GM18499 (cell line): ENCODE measurements at regions not wholly inside any gene's neighbourhood (a gene's known extent, or its start where the extent isn't known, plus 50 kb on each side); places are given as distances from the start of the nearest gene placed in this dataset.

Experiments used
- ATAC-seq: cut with Tn5 transposase; IDR thresholded peaks from one replicate; pipeline ENCODE4 v1.9.1; 2021; ENCODE audit warnings: moderate number of reproducible peaks; ENCODE audit not compliant: insufficient read depth, unreplicated experiment

DNA sequence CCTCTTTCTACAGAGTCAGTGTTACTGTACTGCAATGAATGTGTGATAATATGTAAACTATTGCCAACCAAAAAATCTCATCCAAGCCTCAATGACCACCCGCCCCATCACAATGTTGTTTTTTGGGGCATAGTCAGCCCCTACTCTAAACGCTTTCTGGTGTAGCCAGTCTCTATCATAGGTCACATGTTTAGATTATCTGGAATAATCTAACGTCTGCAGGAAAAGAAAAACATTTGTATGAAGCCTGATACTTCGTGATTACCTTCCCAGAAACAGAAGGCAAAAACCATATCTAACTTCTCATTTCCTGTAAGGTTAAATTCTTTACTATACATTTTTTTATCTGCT is 1331.8 kb upstream of the GBE1 start:
- no peak for ATAC-seq

DNA sequence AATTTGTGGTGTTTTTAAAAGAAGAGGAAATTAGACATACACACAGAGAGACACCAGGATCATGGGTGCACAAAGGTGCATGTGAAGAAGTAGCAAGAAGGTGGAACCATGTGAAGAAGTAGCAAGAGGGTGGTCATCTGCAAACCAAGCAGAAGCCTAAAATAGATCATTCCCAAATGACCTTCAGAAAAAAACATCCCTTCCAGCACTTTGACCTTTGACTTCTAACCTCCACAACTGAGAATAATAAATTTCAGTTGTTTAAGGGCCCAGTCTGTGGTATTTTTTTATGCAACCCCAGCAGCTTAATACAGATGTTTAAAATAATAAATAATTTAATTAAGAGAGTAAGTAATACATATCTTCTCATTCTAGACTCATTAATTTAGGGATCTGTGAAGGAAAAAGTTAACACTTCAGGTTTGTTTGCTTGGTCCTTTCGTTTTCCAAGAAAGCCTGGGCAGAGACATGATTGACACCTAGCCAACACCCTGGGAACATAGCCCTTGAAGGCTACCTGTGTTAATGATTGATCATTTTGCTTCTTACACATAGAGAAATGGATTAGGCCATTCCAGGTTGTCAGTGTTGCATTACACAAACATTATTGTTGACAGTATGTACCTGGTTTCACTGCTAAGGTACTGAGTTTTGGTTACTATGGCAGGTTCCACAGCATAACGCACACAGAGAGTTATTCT is 1331.2 kb upstream of the GBE1 start:
- ATAC-seq: no peak

DNA sequence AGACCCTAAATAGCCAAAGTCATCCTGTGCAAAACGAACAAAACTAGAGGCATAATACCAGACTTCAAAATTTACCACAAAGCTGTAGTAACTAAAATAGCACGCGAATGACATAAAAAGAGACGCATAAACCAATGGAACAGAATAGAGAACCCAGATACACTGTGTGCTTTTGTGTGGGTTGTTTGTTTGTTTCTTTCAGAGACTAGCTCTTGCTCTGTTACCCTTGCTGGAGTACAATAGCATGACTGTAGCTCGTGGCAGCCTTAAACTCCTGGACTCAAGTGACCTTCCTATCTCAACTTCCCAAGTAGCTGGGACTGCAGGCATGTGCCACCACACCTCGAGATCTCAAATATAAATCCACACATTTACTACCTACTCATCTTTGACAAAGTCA is 1314.6 kb upstream of the GBE1 start:
- ATAC-seq: no peak

DNA sequence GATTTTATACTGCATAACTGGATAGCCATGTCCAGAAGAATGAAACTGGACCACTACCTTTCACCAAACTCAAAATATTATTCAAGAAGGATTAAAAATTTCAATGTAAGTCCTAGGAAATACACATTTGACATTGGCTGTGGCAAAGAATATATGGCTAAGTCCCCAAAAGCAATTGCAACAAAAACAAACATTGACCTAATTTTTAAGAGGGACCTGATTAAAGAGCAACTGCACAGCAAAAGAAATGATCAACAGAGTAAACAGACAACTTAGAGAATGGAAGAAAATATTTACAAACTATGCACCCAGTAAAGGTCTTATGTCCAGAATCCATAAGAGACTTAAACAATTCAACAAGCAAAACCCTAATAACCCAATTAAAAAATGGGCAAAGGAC is 1313.0 kb upstream of the GBE1 start:
- ATAC-seq: no peak

DNA sequence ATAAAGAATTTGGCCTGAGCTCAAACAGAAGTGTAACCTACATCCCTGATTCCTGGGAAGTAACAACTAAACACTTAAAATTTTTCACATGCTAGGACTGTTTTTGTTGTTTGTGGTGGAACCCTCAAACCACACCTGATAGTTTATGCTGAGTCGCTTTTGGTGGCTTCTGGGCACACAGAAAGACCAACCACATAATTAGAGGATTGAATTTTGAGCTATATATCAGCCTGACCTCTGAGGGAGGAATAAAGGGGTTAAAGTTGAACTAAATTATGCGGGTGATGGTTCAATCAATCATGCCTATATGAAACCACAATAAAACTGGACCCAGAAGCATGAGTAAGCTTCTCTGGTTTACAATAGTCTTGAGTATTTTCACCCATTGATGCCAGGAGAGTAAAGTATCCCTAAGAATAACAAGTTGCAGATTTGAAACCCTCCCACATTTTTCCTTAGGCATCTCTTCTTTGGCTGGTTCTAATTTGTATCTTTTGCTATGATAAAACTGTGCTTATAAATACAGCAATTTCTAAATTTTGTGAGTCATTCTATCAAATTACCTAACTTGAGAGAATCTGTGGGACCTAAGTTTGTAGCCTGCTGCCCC is 1304.5 kb upstream of the GBE1 start:
- ATAC-seq: no peak

DNA sequence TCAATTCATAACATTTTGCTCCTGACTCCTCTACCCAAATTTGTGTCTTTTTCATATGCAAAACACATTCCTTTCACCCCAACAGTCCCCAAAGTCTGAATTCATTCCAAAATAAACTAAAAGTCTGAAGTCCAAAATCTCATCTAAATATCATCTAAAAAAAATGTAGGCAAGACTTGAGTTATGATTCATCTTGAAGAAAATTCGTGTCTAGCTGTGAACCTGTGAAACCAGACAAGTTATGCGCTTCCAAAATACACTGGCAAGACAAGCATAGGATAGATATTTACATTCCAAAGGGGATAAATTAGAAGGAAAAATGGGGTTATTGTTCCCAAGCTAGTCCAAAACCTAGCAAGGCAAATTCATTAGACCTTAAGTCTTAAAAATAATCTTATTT is 1302.0 kb upstream of the GBE1 start:
- no peak for ATAC-seq

DNA sequence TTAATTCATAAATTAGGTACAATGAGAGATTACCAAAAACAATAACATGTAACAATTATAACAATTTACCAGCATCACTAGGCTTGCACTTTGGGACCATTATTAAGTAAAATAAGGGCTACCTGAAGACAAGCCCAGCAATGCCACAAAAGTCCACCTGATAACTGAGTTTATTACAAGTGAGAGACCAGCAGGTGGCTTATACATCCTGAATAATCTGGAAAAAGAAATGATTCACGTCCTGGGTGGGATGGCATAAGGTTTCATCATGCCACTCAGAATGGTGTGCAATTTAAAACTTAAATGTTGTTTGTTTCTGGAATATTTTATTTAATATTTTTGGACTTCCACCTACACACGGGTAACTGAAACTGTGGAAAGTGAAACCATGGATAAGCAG is 1287.1 kb upstream of the GBE1 start:
- ATAC-seq: no peak

DNA sequence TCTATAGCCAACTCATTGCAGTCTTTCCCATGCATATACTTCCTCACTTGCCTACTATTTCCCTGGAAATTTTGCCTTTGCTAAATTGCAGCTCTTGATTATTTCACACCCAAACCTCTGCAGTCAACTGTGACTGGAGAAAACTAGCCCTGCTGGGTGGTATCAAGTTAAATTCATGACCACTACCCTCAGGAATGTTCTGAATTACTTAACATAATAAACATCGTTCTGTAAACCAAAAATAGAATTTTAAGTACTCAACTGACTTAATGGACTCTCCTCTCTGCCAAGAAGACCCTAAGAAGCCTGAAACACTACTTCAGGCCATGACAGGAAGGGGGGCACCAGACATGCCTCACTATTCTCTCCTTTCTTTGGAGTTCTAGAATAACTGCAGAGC is 1278.0 kb upstream of the GBE1 start:
- no peak for ATAC-seq

DNA sequence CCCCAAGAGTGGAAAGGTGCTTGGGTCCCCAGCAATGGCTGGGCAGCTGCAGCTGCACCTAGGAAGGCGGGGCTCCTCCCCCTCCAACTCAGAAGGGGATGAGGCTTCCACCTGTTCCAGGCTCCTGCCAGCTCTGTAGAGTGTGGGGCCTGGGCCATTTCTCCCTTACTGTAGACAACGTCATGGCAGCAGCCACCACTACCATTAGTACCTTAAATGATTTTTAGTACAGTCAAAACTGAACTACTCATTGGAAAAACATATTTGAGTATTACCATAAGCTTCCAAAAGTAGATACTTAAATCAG is 1274.2 kb upstream of the GBE1 start:
- ATAC-seq: no peak

DNA sequence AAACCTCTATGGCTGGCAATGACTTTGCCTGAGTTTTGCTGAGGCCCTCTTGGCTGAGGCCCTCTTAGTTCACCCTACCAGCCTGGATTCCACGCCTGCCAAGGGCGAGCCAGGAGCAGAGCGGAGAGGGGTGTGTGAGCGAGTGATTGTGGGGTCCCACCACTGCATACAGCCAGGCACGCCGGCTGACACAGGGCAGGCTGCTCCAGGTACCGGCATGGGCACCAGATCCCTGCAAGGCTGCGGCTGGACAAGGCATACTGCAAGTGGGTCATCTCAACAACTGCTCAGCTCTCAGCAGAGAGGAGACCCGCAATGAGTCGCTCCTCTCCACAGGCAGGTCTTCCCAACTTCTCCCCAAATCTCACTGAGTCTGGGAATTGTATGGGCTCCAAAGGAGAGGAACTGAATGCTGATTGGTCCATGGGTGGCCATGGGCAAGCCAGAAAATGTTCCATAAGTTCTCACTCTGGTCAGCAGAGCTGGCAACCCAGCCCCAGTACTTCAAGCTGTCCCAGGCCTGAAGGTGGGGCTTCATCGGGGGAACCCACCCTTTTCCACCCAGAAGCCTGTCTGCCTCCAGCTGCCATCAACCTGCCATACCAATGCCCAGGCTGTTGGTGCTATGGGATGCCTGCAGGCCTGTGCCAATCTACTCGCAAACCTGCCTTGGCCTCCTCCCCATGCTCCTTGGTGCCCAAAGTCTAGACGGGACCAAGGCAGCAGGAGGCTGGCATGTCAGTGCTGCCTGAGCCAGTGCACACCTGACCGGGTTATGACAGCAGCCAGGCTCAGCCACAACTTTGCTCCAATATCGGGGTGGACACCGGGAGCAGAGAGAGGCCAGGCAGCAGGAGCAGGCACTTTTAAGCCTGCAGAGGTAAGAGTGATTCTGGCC is 1273.6 kb upstream of the GBE1 start:
- no peak for ATAC-seq

DNA sequence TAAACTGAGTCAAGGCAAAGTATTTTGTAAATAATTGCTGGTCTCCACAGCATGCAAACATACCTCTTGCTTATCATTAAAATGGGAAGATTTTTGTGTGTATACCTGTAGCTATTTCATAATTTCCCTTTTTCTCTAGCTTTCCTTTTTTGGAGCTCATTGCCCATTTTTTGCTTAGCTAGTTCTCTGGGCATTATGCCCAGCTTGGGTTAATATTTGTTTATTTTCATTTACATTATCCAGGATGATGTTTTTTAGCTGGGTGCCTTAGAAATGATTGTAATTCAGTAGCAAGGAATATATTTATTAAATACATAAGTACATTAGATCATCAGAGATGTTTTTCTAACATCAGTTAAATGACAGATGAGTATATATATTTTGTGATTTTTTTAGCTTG is 1271.7 kb upstream of the GBE1 start:
- ATAC-seq: no peak

DNA sequence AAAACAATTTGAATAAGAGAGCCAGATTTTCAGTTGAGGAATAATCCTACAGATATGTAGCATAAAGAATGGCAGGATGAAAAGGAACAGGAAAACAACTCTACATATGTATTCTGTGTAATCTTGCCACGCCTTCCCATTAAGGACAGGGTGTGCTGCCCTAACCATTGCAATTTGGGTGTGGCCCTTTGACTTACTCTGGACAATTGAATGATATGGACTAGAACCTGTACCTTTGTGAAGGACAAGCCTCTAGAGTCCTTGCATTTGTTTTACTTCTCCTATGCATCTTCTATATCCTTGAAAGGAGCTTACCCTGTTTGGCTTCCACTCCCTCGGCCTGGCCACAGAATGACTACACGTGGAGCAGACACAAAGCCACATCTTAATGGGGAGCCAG is 1261.6 kb upstream of the GBE1 start:
- ATAC-seq: no peak

DNA sequence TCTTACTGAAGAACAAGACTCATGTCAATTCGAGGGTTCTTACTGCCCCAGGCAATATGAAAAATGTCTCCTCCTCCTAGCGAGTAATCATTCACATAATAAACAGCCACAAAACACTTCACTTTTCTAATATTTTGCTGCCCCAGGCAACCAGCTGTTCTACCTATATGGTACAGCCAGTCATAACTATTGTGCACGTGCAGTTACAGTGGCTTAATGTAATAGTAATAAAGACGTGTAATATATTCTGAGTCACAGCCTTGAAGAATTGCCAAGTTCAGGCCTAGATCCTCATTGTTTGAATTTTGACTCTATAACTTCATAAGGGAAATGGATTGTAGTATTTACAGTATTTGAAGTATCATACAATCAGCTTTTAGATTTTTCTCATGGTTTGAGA is 1250.0 kb upstream of the GBE1 start:
- ATAC-seq: no peak

DNA sequence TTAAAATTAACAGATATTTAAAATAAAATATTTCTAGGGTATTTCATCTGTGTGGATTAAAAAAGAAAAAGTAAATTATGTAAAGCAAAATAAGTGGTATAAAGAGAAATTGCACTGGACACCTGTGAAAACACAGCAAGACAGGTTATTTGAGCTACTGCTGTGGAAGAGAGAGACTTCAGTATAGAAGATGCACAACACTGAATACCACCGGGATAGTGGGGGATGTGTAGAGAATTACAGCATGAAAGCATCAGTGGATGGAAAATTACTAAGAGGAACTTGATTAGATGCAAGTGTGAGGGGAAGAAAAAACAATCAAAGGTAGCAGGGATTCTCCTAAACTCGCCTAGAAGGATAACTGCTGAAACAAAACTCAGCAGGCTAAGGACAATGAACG is 1242.5 kb upstream of the GBE1 start:
- no peak for ATAC-seq

DNA sequence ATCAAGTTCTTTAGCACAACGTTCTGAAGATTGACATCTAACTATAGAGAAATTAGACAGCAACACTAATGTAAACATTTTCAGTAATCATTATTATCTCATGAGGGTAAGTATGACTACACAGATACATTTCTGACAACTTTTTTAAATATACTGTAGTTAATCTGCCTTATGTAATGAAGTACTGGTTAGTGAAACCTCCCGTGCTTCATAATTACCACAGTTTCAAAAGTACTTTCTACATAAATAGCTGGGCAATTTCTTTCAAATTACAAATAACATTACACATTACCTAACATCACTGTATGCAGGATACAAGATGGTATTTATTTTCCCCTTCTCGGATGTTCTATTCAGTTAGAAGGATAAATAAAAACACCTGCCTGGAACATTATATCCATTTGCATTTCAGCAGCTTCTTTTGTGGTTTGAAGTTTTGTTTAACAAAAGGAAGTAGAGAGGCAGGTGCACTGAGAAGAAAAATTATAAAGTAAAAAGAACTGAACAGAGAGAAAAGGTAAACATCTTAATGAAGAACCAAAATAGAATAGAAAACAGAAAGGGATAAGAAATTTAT is 1241.5 kb upstream of the GBE1 start:
- ATAC-seq: no peak

DNA sequence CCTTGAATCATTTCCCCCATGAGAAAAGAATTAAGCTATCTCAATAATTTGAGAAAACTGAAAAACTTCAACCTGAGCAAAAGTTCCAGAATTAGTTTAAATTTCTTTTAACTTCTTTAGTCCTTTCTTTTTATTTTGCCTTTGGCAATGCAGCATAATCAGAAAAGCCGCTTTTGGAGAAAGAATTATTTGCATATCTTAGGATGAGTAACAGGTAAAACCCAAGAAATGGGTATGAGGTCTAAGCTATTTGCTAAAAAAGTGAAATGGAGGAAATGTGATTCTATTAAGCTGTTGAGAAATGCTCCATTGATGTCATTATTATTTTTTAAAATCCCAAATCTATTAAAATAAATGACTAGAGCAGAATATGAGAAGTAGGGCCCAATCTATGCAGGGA is 1238.3 kb upstream of the GBE1 start:
- no peak for ATAC-seq

DNA sequence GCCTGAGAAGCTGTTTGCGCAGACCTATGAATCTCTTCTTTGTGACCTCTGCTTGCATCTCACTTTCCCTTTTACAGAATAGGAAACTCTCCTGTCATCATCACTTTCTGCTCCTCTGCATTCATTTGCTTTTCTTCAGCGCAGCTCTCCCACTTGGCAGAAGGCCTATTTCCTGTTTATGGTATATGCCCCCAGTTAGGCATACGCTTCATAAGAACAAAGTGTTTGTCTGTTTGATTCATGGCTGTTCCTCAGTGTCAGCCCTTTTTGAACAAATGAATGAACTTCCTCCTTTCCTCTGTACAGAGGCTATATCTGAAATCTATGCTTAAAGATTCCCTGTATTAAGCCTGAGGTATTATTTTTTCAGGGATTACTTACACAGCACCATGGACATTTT is 1216.9 kb upstream of the GBE1 start:
- no peak for ATAC-seq

DNA sequence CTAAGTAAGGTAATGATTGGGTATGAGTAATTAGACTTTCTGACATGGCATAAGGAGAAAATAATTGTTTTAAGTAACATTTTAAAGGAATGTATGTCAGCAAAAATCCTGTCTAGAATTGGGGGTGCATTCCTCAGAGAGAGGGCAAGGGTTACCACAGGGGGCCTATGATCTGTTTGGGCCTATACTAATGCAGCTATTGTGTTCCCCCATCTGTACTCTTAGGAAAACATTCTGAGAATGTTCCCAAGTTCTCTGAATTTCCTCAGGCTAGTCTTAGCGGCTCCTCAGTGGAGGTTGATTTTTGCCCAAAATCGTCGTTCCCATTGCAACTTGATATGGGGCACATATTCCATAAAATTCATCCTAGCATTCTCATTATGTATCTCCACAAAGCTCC is 1216.4 kb upstream of the GBE1 start:
- no peak for ATAC-seq

DNA sequence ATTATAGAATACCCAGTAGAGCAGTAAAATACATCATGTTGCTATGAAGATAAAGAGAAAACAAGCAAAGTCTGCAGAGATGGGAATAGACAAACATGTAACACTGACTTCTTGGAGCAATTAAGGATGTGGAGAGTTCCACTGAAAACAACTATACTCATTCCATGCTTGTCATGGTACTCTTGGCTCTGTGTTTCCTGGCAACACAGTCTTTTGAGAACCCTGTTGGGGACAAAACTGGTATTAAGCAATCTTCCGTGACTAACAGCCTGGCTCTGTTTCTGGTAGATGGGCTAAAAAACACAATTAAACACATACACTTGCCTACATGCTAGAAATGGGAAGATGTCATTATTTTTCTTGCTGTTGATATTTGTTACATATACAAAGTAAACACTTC is 1212.3 kb upstream of the GBE1 start:
- ATAC-seq: no peak

DNA sequence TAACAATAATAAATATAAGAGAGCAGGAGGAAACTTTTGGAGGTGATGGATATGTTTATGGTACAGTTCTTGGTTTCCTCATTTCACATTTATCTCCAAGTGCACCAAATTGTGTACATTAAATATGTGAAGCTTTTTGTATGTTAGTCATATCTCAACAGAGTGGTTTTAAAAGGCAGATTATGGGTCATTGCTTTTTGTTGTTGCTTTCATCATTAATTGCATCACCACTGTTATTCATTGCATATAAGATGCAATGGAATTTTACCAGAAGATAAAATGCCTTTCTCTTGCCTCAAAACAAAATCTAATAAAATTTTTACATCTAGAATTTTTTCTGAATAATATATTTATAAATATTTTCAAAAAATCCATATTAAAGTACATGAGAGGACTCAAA is 1198.9 kb upstream of the GBE1 start:
- ATAC-seq: no peak

DNA sequence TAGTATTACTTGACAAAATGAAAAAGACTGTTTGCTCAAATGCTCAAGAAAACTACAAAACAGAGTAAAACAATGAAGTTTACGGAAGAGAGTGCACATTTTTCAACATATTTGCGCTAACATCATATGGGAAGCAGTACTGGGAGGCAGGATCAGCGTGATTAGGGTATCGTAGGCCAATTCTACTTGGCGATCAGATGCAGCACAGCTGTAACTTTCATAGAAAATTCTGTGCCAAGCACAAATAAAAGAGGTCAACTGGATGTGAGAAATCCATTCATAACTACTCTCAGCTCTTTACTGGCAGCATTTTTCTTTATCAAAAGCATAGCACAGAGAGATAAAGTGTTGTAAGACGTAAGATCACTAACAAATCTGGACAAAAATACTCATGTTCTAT is 1196.3 kb upstream of the GBE1 start:
- ATAC-seq: no peak
